ENCODE measurements at regions not wholly inside any gene's neighbourhood (a gene's known extent, or its start where the extent isn't known, plus 50 kb on each side); places are given as distances from the start of the nearest gene placed in this dataset.
"Not testable (repeated sequence)": the region's sequence is repeated elsewhere in the genome, so short reads cannot be mapped to it uniquely, and the experiment has no call there.

GRCh38 chr2:158867531-158868191 is 72.5 kb downstream of the DAPL1 start:
- TF ChIP-seq, protein P1, sequence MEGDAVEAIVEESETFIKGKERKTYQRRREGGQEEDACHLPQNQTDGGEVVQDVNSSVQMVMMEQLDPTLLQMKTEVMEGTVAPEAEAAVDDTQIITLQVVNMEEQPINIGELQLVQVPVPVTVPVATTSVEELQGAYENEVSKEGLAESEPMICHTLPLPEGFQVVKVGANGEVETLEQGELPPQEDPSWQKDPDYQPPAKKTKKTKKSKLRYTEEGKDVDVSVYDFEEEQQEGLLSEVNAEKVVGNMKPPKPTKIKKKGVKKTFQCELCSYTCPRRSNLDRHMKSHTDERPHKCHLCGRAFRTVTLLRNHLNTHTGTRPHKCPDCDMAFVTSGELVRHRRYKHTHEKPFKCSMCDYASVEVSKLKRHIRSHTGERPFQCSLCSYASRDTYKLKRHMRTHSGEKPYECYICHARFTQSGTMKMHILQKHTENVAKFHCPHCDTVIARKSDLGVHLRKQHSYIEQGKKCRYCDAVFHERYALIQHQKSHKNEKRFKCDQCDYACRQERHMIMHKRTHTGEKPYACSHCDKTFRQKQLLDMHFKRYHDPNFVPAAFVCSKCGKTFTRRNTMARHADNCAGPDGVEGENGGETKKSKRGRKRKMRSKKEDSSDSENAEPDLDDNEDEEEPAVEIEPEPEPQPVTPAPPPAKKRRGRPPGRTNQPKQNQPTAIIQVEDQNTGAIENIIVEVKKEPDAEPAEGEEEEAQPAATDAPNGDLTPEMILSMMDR (conservative IDR thresholded peaks at IDR 0.05 in 1 of 2, IDR thresholded peaks at IDR 0.05 in 1 of 2; ENCODE audit: extremely low read depth in 1 of 2, insufficient read depth in 1 of 2, low read depth in 1 of 2, low read length in 2 of 2): not testable (repeated sequence)
- TF ChIP-seq EZH2 (IDR thresholded peaks at IDR 0.05; ENCODE audit: borderline replicate concordance, low read length): not testable (repeated sequence)

All from mammary epithelial cell (primary cell).